Testis (tissue), 2 donors: ENCODE measurements at regions not wholly inside any gene's neighbourhood (a gene's known extent, or its start where the extent isn't known, plus 50 kb on each side); places are given as distances from the start of the nearest gene placed in this dataset.
"Not testable (repeated sequence)": the region's sequence is repeated elsewhere in the genome, so short reads cannot be mapped to it uniquely, and the experiment has no call there.

ENCODE experiments used
- DNase-seq: peaks from one replicate; pipeline ENCODE4 v3.0.0-alpha.2; 2019
- H3K27ac ChIP-seq, 2 donors: fragments of 200-600 bp; sonication (generic); one replicate each; pipeline ENCODE4 v1.5.1; 2019
- H3K27me3 ChIP-seq: fragments of 200-600 bp; sonication (generic); one replicate; pipeline ENCODE4 v1.5.1; 2019
- H3K36me3 ChIP-seq: fragments of 200-600 bp; sonication (generic); one replicate; pipeline ENCODE4 v1.5.1; 2017; ENCODE audit warnings: low read depth; ENCODE audit errors: missing control alignments
- H3K4me1 ChIP-seq: fragments of 200-600 bp; sonication (generic); one replicate; pipeline ENCODE4 v1.5.1; 2019
- H3K4me3 ChIP-seq, 2 donors: fragments of 200-600 bp; sonication (generic); one replicate each; pipeline ENCODE4 v1.5.1; 2017 to 2019
- H3K9me3 ChIP-seq: fragments of 200-600 bp; sonication (generic); one replicate; pipeline ENCODE4 v1.5.1; 2017
- POLR2A ChIP-seq: fragments of 450-650 bp; IDR thresholded peaks from one replicate; pipeline ENCODE4 v1.6.1; 2017; ENCODE audit warnings: antibody characterized with exemption, mild to moderate bottlenecking, moderate library complexity
- whole genome bisulfite sequencing, 2 donors: methylation state at CpG; one replicate each; pipeline ENCODE4 v1.1.5; 2018; 5-methylcytosine and 5-hydroxymethylcytosine counted together
- intact Hi-C: fragments of 100-400 bp; cut with DNase I; formaldehyde crosslinking; loops from one replicate; pipeline ENCODE4 v1.15.1; 2023; ENCODE audit warnings: low total_unique reads
- TF ChIP-seq, protein P1 (sequence below), 3 experiments: fragments of 450-650 bp in 2 of 3; fragments of 200-600 bp in 1 of 3; sonication (generic) in 1 of 3; IDR thresholded peaks; one replicate each; pipeline ENCODE4 v1.5.1; 2016 to 2019; ENCODE audit warnings: antibody characterized with exemption in 3 of 3, mild to moderate bottlenecking in 2 of 3, moderate library complexity in 1 of 3

DNA sequence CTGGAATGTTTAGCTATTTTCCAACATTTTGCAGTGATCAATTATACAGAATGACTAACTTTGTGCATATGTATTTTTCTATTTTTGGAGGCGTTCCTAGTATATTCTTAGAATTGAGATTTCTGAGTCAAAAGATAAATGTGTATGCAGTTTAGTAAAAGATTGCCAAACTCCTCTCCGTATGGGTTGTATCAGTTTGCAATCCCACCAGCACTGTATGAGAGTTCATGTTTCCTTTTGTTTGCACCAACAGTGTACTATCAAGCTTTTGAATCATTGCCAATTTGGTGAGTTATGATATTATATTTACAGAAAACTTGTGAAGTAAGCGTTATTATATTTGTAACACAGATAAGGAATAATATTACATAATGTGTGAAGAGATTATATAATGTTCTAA lies 658.7 kb downstream of the JRKL start:
- no peaks in the 10 kb centered on the region for H3K4me1 ChIP-seq
- 50 to 59% methylated on average over 3 of the region's 3 CpGs for WGBS, 2 donors
- H3K27ac ChIP-seq: no peak overlapping the region
- no peaks in the 10 kb centered on the region for H3K27me3 ChIP-seq
- H3K9me3 ChIP-seq: no peaks in the 10 kb centered on the region
- H3K36me3 ChIP-seq: no peaks in the 10 kb centered on the region
- intact Hi-C loops: no loop called here
- no peak for DNase-seq
- H3K4me3 ChIP-seq: no peak overlapping the region
- TF ChIP-seq, protein P1, sequence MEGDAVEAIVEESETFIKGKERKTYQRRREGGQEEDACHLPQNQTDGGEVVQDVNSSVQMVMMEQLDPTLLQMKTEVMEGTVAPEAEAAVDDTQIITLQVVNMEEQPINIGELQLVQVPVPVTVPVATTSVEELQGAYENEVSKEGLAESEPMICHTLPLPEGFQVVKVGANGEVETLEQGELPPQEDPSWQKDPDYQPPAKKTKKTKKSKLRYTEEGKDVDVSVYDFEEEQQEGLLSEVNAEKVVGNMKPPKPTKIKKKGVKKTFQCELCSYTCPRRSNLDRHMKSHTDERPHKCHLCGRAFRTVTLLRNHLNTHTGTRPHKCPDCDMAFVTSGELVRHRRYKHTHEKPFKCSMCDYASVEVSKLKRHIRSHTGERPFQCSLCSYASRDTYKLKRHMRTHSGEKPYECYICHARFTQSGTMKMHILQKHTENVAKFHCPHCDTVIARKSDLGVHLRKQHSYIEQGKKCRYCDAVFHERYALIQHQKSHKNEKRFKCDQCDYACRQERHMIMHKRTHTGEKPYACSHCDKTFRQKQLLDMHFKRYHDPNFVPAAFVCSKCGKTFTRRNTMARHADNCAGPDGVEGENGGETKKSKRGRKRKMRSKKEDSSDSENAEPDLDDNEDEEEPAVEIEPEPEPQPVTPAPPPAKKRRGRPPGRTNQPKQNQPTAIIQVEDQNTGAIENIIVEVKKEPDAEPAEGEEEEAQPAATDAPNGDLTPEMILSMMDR (IDR thresholded peaks at IDR 0.05): no peak
- no peak for TF ChIP-seq POLR2A

DNA sequence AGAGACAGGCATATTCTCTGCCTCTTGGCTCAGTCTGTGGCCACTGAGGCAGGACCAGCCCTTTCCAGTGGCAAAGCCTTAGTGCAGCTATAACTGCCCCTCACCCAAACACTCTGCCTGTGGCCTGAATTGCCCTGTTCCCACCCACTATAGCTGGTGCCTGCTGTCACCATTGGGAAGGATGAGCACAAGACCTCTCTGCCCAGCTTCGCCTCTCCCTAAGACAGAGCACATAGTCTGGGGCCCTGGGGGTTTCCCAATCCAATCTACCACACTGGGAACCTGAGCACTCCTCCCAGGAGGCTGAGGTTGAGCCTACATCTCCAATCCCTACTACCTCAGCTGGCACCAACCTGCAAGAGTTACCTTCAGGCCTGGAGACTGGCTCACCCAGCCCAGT lies 670.4 kb downstream of the JRKL start:
- Histone ChIP-seq H3K36me3 (no peaks in the 10 kb centered on the region), H3K27me3 (no peaks in the 10 kb centered on the region), H3K27ac (no peak overlapping the region), H3K4me3 (no peak overlapping the region), H3K9me3 (no peaks in the 10 kb centered on the region), H3K4me1 (no peaks in the 10 kb centered on the region)
- intact Hi-C loops: no loop called here
- no peak for DNase-seq
- no peak for TF ChIP-seq POLR2A
- WGBS, 2 donors: 93 to 100% methylated on average over 1 of the region's 1 CpG

DNA sequence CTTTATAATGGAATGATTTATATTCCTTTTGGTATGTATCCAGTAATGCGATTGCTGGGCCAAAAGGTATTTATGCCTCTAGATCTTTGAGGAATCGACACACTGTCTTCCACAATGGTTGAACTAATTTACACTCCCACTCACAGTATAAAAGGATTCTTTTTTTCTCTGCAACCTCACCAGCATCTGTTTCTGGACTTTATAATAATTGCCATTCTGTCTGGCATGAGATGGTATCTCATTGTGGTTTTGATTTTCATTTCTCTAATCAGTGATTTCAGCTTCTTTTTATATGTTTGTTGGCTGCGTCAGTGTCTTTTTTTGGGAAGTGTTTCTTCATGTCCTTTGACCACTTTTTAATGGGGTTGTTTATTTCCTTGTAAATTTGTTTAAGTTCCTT lies 679.3 kb downstream of the JRKL start:
- Histone ChIP-seq H3K27ac (no peak overlapping the region), H3K27me3 (no peaks in the 10 kb centered on the region), H3K4me3 (no peak overlapping the region), H3K9me3 (no peaks in the 10 kb centered on the region), H3K36me3 (no peaks in the 10 kb centered on the region), H3K4me1 (no peaks in the 10 kb centered on the region)
- WGBS, 2 donors: 55 to 64% methylated on average over 3 of the region's 3 CpGs
- intact Hi-C loops: no loop called here
- no peak for DNase-seq
- TF ChIP-seq POLR2A: no peak
- TF ChIP-seq, protein P1 (IDR thresholded peaks at IDR 0.05): no peak

DNA sequence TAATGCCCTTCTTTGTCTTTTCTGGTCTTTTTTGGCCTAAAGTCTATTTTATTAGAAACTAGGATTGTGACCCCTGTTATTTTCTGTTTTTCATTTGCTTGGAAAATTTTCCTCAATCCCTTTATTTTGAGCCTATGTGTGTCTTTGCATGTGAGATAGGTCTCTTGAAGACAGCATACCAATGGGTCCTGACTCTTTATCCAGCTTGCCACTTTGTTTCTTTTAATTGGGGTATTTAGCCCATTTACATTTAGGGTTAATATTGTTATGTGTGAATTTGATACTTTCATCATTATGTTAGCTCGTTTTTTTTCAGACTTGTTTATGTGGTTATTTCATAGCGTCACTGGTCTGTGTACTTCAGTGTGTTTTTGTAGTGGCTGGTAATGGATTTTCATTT lies 682.6 kb downstream of the JRKL start:
- H3K36me3 ChIP-seq: no peaks in the 10 kb centered on the region
- DNase-seq: no peak
- intact Hi-C loops: no loop called here
- no peak overlapping the region for H3K27ac ChIP-seq
- TF ChIP-seq POLR2A: no peak
- H3K9me3 ChIP-seq: no peaks in the 10 kb centered on the region
- 79 to 85% methylated on average over 2 of the region's 2 CpGs for WGBS, 2 donors
- H3K4me1 ChIP-seq: no peaks in the 10 kb centered on the region
- no peak overlapping the region for H3K4me3 ChIP-seq
- H3K27me3 ChIP-seq: no peaks in the 10 kb centered on the region

DNA sequence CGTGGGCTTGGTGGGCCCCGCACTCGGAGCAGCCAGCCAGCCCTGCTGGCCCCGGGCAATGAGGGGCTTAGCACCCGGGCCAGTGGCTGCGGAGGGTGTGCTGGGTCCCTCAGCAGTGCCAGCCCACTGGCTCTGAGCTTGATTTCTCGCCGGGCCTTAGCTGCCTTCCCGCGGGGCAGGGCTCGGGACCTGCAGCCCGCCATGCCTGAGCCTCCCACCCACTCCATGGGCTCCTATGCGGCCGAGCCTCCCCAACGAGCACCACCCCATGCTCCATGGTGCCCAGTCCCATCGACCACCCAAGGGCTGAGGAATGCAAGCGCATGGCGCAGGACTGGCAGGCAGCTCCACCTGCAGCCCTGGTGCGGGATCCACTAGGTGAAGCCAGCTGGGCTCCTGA lies 686.9 kb downstream of the JRKL start:
- 96% methylated on average over 19 of the region's 19 CpGs; no CpG with 5 or more reads in 1 of the 2 donors for WGBS, 2 donors
- DNase-seq, H3K9me3 ChIP-seq, H3K27ac ChIP-seq, intact Hi-C loops, H3K27me3 ChIP-seq, H3K36me3 ChIP-seq, H3K4me1 ChIP-seq, H3K4me3 ChIP-seq: not testable (repeated sequence)

DNA sequence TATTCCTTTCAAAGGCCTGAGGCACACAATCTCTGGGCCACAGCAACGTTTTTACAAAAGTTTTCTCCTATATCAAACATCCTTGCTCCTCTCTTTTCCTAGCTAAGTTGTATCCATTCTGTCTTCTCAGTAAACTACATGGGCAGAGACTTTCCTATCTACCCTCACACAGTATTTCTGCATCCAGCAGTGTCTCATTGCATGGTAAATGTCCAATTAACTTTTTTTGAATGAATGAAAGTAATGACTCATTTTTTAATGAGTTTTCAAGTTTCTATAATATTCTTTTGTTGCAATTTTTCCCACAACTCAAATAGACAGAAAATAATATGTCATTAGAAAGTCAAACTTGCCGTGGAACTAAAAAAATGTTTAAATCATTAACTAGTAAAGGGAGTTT lies 688.6 kb downstream of the JRKL start:
- Histone ChIP-seq H3K4me1 (no peaks in the 10 kb centered on the region), H3K4me3 (no peak overlapping the region), H3K36me3 (no peaks in the 10 kb centered on the region), H3K27me3 (no peaks in the 10 kb centered on the region), H3K9me3 (no peaks in the 10 kb centered on the region), H3K27ac (no peak overlapping the region)
- TF ChIP-seq, protein P1 (IDR thresholded peaks at IDR 0.05): no peak
- TF ChIP-seq POLR2A: no peak
- intact Hi-C loops: no loop called here
- 61 to 66% methylated on average over 2 of the region's 2 CpGs for WGBS, 2 donors
- no peak for DNase-seq
